ENCODE measurements at regions not wholly inside any gene's neighbourhood (a gene's known extent, or its start where the extent isn't known, plus 50 kb on each side); places are given as distances from the start of the nearest gene placed in this dataset.
"Not testable (repeated sequence)": the region's sequence is repeated elsewhere in the genome, so short reads cannot be mapped to it uniquely, and the experiment has no call there.

DNA sequence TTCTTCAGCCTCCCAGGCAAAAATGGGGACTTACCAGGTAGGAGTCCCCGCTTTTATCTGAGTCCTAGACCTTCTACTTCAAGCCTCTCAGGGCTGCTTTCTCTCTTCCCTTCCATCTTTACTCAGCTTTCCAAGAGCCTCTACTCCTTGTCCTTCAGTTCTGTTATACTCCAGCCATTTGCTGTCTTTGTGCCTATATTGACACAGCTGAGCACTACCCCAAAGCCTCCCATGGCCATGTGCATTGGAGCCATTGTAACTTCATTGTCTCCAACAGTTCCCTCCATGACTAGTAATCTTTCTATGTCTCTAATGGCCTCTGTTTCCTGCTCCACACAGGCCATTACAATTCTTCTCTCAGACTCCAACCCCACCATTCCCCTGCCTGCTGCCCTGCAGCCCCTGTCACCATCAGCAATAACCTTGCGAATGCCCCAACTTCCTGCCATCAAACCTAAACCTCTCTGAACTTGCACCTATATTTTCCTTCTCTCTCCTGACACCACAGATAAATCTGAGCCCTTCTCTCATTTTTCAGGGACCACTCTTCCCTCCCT lies 77.9 kb upstream of the ADPGK start:
- DNase-seq: no peak

GRCh38 chr15:72859757-72860145 lies 76.2 kb upstream of the ADPGK start:
- no peak for DNase-seq

- DNase-seq: no peak
Observed at GRCh38 chr15:72859017-72859756, 75.6 kb upstream of the ADPGK start.

- no peak for DNase-seq
Observed at GRCh38 chr15:72858205-72858604, 74.6 kb upstream of the ADPGK start.

DNA sequence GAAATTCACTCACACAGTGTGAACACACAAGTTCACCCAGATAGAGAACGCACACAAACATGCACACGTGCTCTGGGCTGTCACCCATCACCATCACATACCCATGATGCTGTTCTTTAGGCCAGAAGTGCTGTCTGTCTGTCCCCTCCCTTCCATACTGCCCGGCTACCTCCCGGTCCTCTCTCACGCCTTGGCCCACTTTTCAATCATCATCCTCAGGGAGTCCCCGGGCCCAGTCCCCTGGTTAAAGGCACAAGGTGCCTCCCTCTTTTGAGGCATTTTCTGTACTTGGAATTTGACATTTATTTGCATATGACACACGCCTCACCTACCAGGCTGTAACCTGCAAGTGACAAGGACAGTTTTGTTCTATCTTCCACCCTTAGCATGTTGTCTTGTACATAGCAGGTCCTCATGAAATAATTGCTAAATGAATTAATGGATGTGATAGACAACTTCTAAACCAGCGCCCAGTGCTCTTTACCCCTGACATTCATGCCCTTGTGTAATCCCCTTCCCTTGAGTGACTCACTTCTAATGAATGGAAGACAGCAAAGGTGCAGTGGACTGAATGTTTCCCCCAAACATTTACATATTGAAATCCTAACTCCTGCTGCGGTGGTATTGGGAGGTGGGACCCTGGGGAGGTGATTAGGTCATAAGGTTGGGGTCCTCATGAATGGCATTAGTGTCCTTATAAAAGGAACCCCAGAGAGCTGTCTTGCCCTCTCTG lies 73.9 kb upstream of the ADPGK start:
- no peak for DNase-seq

GRCh38 chr15:72856549-72857040 lies 73.0 kb upstream of the ADPGK start:
- DNase-seq: no peak

DNA sequence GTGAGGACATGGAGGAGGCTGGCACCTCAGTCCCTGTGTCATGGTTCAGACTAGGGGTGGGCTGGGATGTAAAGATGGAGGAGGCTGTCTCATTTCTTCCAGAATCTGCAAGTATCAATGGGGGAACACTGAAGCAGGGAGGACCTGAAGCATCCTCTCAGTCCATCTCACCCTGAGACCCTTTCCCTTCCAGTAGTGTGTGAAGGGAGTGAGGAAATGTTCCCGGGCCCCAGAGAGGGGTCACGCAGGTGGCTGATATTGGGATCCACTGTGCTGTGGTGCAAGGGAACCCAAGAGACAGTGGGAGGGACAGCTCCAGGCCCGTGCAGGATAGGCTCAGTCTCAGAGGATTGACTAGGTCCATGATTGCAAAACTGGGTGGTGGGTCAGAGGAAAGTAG lies 72.2 kb upstream of the ADPGK start:
- no peak for DNase-seq

DNA sequence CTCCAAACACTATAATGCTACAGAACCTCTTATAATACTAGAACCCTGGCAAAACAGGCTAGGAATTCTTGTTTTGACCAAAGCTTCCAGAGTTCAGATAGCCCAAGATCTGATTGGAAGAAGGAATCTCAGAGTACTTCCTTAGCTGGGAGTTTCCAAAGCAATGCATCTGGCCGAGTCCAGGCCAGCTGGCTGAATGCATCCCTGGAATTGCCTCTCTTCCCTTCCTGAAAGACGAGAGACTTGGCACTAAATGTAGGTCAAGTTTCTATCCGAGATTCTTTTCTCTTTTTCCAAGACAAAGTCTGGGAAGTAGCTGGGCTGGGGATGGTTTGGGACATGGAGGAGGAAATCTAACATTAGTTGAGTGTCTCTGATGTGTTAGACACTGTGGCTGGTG lies 68.7 kb upstream of the ADPGK start:
- no peak for DNase-seq

DNA sequence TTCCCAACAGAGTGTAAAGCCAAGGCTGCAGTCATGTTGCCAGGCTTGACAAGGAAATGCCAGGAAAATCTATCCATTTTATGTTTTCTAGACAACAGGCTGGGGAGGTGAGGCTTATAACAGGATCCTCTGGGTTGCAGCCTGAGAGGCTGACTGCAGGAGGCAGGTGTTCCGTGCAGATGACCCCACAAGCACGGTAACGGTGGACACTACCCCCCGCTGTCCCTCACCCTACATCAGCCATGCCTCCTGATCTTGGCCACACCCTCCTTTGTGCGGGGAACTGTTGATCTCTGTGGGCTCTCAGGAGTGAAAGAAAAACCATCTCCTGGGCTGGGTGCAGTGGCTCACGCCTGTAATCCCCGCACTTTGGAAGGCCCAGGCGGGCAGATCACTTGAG lies 68.0 kb upstream of the ADPGK start:
- no peak for DNase-seq

DNA sequence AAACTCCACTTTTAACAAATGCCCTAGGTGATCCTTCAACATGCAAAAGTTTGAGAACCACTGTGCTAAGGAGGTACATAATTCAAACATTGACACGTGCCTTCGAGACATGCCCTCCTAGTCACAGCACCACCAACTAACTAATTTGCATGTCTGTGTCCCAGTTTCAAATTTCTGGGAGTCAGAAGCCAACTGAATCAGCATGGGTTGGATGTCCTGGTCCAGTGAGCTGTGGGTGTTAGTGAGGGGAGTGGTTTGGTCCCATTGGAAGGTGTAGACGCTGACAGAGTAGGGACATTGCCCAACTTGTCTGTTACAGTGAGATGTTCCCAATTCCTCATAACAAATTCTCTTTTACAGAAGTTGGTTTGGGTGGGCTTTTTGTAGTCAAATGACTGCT lies 67.3 kb upstream of the ADPGK start:
- DNase-seq: no peak

DNA sequence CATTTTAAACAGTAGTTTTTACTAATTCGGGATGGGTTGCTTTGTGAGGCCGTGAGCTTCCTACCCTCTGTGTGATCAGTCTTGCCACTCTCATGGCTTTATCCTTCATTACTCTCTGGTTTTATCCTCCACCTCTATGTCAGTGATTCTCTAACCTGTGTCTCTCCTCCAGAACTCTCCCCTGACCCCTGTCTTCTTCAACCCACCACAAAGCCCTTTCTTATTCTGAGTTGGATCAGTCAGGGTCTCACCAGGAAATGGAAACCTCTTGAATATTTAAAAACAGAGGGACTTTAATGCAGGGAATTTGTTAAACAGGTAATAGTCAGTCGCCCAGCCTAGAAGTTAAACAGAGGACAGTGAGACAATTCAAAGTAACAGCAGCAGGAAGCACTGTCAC lies 64.2 kb upstream of the ADPGK start:
- DNase-seq: no peak

DNA sequence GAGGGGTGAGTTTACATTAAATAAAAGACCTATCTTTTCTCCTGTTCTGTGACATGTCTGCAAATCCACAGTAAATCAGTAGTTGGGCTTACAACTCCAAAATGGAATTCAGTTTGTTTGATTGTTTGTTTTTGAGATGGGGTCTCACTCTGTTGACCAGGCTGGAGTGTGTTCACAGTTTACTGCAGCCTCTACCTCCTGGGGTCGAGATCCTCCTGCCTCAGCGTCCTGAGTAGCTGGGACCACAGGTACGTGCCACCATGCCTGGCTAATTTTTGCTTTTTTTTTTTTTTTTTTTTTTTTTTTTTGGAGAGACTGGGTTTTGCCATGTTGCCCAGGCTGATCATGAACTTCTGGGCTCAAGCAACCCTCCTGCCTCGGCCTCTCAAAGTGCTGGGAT lies 63.5 kb upstream of the ADPGK start:
- DNase-seq: no peak

GRCh38 chr15:72845981-72846383 lies 62.4 kb upstream of the ADPGK start:
- no peak for DNase-seq

DNA sequence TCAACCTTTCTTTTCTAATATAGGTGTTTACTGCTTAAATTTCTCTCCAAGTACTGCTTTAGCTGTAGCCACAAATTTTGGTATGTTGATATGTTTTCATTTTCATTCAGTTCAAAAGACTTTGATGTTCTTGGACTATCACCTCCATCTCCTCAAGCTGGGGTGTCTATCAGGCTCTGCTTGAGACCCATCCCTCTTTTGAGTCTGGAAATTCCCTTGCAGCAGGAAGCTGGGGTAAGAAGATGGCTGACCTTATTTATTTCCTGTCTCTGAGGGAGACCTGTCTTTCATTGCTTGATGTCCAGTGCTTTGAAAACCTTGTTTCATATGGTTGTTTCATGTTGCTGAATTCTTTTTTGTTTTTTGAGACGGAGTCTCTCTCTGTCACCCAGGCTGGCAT lies 60.5 kb upstream of the ADPGK start:
- no peak for DNase-seq

- DNase-seq: not testable (repeated sequence)
Observed at GRCh38 chr15:72843340-72843739, 59.8 kb upstream of the ADPGK start.

DNA sequence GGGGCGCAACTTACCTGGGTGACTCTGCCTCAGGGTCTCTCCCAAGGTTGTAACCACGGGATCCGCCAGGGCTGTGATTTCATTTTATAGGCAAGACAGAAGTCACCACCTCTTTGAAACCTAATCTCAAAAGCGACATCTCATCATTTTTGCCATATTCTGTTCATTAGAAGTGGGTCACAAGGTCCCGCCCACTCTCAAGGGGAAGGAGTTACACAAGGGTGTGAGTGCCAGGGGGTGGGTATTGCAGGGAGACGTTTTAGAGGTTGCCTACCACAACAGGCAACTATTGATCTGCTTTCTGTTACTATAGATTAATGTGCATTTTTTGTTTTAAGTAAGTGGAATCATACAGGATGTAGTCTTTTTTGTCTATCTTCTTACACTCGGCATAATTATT lies 56.6 kb upstream of the ADPGK start:
- no peak for DNase-seq

DNA sequence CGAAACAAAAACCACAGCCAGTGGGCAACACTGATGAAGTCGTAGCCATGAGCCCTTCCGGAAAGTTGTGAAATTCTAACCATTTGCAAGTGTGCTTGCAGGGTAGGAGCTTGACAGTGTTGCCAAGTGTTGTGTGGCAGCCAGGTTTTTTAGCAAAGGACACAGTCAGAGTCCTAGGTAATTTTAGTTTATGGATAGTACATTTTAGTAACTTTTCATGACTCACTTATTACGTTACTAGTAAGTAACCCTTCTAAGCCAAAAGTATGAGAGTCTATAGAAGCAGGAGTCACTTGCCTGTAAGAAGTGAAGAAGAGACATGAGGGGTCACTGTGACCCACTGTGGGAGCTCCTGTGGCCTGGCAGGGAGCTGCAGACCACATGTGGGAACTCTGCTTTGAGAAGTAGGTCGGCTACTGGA lies 54.8 kb upstream of the ADPGK start:
- DNase-seq: peak; percentile 22

DNA sequence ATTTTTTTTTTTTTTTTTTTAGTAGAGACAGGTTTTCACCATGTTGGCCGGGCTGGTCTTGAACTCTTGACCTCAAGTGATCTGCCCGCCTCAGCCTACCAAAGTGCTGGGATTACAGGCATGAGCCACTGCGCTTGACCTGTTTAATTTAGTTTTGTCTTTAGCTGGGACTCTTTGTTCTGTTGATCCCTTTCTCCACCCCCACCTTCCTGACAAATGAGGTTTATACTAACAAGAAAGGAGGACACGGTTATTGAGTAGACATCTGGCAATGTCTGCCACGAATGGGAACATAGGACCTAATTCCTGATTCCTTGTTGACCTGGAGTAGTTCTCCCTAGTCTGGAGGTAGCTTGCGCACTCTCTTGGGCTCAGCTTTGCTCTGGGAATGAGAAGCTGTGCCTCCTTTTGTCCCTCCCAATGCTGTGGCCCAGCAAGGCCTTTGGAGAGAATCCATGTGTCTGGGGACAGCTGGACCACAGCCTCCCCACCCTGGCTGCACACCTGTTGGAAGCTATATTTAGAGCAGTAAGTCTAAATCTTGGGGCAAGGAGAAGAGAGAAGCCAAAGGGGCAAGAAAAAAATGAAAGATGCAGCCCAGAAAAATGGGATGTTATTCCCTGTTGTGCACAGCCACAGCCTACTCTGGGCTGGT lies 53.2 kb upstream of the ADPGK start:
- DNase-seq: peak; percentile 89

DNA sequence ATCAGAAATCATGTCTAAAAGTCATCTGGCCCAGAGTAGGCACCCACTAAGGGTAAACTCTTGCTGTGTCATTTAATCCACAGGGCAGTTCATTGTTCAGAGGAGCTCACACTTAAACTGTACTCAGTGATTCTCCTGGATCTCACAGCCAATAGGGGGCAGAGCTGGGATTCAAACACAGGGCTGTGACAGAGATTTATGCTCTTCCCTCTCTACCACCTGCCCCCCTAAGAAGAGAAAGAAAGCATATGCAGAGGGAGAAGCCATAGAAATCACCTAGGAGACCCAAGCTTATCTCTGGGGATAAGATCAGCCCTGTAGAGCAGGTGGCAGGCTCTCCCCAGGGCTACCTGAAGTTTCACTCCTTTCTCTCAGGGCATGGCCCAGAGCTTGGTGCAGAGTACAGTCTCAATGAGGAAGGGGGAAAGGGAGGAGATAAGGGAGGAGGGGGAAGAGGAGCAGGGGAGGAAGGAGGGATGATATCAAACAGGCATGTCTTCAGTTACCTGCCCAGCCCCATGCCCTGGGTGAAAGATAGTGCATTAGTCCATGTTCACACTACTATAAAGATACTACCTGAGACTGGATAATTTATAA lies 51.8 kb upstream of the ADPGK start:
- DNase-seq: peak; percentile 99

DNA sequence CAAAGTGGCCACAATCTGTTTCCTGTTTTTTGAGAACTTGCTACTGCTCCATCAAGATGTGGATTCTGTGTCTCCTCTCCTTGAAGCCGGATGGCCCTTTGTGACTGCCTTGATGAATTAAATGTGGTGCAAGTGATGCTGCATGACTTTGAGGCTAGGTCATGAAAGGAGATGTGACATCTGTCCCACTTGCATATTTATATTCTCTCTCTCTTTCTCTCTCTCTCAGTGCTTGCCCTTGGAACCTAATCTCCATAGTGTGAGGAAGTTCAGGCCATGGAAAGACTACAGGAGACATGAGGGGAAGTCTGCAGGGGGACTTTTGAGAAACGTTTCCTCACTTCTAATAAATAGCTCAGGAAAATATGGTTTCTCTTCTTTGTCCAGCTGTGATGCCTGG lies 50.0 kb upstream of the ADPGK start:
- DNase-seq: no peak
